GM10248 (cell line): ENCODE measurements at regions not wholly inside any gene's neighbourhood (a gene's known extent, or its start where the extent isn't known, plus 50 kb on each side); places are given as distances from the start of the nearest gene placed in this dataset.

Experiments
- CTCF ChIA-PET: fragments of 300-600 bp; sonication (Branson Sonifier 250); formaldehyde crosslinking; extraction: SDS; loops from one replicate; lab custom pipeline; 2021; ENCODE audit warnings: antibody characterized with exemption; lab: Yijun Ruan, JAX
- POLR2A ChIA-PET: fragments of 350-650 bp; sonication (Branson Sonifier 250); formaldehyde crosslinking; extraction: SDS; loops from one replicate; lab custom pipeline; 2020; ENCODE audit warnings: antibody characterized with exemption; lab: Yijun Ruan, JAX
- DNase-seq: peaks from one replicate; pipeline ENCODE4 v3.0.0; 2012; ENCODE audit errors: extremely low spot score
- CTCF ChIP-seq: IDR thresholded peaks from 2 replicates; pipeline ENCODE4 v1.5.1; 2012; ENCODE audit warnings: mild to moderate bottlenecking, low read depth; ENCODE audit errors: extremely low read depth, missing control alignments, control extremely low read depth

GRCh38 chr2:67797801-67798540 is 264.8 kb downstream of the C1D start:
- TF ChIP-seq CTCF, result no peak
- ChIA-PET CTCF (no interaction called here), POLR2A (no interaction called here)
- DNase-seq, result no peak

GRCh38 chr2:67798541-67799160 is 264.2 kb downstream of the C1D start:
- TF ChIP-seq CTCF, result no peak
- ChIA-PET CTCF (no interaction called here), POLR2A (no interaction called here)
- DNase-seq, result no peak

GRCh38 chr2:67799886-67800285 is 262.9 kb downstream of the C1D start:
- TF ChIP-seq CTCF, result no peak
- CTCF ChIA-PET, result no interaction called here
- POLR2A ChIA-PET, result no interaction called here
- DNase-seq, result no peak

GRCh38 chr2:67802291-67802690 is 260.5 kb downstream of the C1D start:
- TF ChIP-seq CTCF, result no peak
- ChIA-PET CTCF (no interaction called here), POLR2A (no interaction called here)
- DNase-seq, result no peak

- CTCF ChIA-PET, result no interaction called here
- no peak for DNase-seq
- no peak for TF ChIP-seq CTCF
Observed at GRCh38 chr2:67802824-67803223, 260.0 kb downstream of the C1D start.

GRCh38 chr2:67806816-67807215 is 256.0 kb downstream of the C1D start:
- POLR2A ChIA-PET, result no interaction called here
- no peak for DNase-seq
- CTCF ChIA-PET, result no interaction called here

More at GRCh38 chr2:67802824-67803223, 260.0 kb downstream of the C1D start:
- POLR2A ChIA-PET, result no interaction called here

More at GRCh38 chr2:67806816-67807215, 256.0 kb downstream of the C1D start:
- TF ChIP-seq CTCF, result no peak
